ENCODE measurements at regions not wholly inside any gene's neighbourhood (a gene's known extent, or its start where the extent isn't known, plus 50 kb on each side); places are given as distances from the start of the nearest gene placed in this dataset.

GRCh38 chrX:10749113-10749512, 128.7 kb upstream of the MID1 start:
- DNase-seq, result no peak

- DNase-seq, result no peak
Measured at GRCh38 chrX:10750581-10750980, 130.2 kb upstream of the MID1 start.

GRCh38 chrX:10753116-10753515, 132.7 kb upstream of the MID1 start:
- no peak for DNase-seq

GRCh38 chrX:10754445-10754844, 134.1 kb upstream of the MID1 start:
- DNase-seq, result no peak

GRCh38 chrX:10755439-10756334, 135.3 kb upstream of the MID1 start:
- peak in 1 of 2 experiments; percentile 0 for DNase-seq

GRCh38 chrX:10756441-10756840, 136.1 kb upstream of the MID1 start:
- DNase-seq, result no peak

GRCh38 chrX:10759141-10759799, 138.9 kb upstream of the MID1 start:
- no peak for DNase-seq

- DNase-seq, result no peak
Measured at GRCh38 chrX:10761447-10761846, 141.1 kb upstream of the MID1 start.

GRCh38 chrX:10769195-10769594, 148.8 kb upstream of the MID1 start:
- DNase-seq, result peak; percentile 0 to 3

GRCh38 chrX:10769696-10770619, 149.6 kb upstream of the MID1 start:
- no peak for DNase-seq

- no peak for DNase-seq
Measured at GRCh38 chrX:10773318-10773717, 152.9 kb upstream of the MID1 start.

GRCh38 chrX:10781847-10782530, 161.6 kb upstream of the MID1 start:
- DNase-seq, result no peak

- no peak for DNase-seq
Measured at GRCh38 chrX:10783451-10783995, 163.1 kb upstream of the MID1 start.

- no peak for DNase-seq
Measured at GRCh38 chrX:10787264-10787663, 166.9 kb upstream of the MID1 start.

- no peak for DNase-seq
Measured at GRCh38 chrX:10794203-10794630, 173.8 kb upstream of the MID1 start.

- DNase-seq, result no peak
Measured at GRCh38 chrX:10795721-10796120, 175.3 kb upstream of the MID1 start.

GRCh38 chrX:10797466-10797865, 177.1 kb upstream of the MID1 start:
- DNase-seq, result no peak

- no peak for DNase-seq
Measured at GRCh38 chrX:10798041-10798440, 177.7 kb upstream of the MID1 start.

- DNase-seq, result no peak
Measured at GRCh38 chrX:10800796-10801195, 180.4 kb upstream of the MID1 start.

- no peak for DNase-seq
Measured at GRCh38 chrX:10811111-10811510, 190.7 kb upstream of the MID1 start.

GRCh38 chrX:10813761-10814160, 193.4 kb upstream of the MID1 start:
- DNase-seq, result no peak

GRCh38 chrX:10818651-10819050, 198.3 kb upstream of the MID1 start:
- no peak for DNase-seq

Data from AML-193 (cell line).